HL-60/S4 (cell line): ENCODE measurements at regions not wholly inside any gene's neighbourhood (a gene's known extent, or its start where the extent isn't known, plus 50 kb on each side); places are given as distances from the start of the nearest gene placed in this dataset.

Experiments
- in situ Hi-C: fragments of 300-500 bp; cut with MboI; formaldehyde crosslinking; loops from 2 replicates; pipeline ENCODE4 v1.14.3; 2022; ENCODE audit warnings: low sequenced_read_pairs

DNA sequence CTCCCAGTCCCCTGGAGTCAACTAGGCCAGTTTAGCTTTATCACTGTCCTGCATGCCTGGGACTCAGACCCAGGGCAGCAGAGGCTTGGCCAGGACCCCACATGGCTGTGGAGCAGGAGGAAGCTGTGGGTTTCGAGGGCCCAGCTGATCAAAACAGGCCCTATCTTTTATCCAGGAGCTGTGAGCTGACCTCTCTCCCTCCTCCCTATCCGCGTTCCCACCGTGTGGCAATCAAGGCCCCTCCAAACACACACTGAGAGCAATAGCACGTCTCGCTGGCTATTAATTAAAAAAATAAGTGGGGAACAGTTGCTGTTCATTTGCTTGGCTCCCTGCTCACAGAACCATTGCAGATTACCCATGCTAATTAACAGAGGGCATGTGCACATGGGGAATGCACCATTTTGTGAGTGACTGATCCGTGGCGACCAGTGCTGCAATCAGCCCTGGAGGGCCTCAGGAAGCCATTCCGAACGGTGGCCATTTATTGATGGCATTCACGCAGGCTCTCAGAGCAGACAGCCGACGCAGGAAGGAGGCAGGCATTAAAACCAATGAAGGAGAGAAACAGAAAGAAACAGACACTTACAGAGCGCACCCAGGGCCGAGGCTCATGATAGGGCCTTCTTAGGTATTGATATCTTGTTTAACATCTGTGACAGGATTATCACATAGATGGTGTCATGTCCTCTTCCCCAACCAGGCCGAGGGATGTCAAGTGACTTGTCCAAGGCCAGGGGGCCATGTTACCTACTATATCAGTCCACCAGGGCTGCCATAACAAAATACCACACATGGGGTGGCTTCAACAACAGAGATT, 157.1 kb downstream of the KATNIP start:
- in situ Hi-C loops: no loop called here

DNA sequence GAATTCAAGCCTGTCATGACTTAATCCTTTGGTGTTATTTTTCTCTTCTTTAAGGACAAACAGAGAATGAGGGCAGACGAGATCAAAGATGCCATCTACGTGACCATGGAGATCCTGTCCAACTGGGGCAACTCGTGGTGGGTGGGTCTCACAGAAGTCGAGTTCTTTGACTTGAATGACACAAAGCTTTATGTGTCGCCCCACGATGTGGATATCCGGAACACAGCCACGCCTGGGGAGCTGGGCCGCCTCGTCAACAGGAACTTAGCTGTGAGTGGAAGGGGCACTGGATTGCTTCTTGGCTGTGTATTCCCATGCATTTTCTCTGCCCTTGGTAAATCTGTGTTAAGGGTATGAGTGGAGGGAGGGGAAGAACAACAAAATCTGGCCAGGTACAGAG, 158.7 kb downstream of the KATNIP start:
- in situ Hi-C loops: no loop called here

DNA sequence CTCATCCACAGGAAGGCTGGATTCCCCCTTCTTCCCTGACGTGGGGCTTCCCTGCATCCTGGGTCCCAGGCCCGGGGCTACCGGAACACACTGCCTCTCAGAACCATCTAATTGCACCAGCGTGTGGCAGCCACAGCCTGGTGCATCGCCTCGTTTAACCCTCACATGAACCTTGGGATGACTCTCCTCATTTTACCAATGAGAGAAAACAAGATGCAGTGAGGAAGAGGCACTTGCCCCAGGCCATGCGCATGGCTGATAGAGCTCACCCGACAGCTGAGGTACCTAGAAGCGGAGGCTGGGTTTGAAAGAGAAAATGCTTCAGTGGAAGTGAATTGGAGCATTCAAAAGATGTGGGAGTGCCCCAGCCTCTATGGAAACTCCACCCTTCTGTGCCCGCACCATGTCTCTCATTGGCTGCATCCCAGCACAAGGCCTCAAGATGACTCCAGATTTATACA, 162.3 kb downstream of the KATNIP start:
- in situ Hi-C loops: no loop called here

DNA sequence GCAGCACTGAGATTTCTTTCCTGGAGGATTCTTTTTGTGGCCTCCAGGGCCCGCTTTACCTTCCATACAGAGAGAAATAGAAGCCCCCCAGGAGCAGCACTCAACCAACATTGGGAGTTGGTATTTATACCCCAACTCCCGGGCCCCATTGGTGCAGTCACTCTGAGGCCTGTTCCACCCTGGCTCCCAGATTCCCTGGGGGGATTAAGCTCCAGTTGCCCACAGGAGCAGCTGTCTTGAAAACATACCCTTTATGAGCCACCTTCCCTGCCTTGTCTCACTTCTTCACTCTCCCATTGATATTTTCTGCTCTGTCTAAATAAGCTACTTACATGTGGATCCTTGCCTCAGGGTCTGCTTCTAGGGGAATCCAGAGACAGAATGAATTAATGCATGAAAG, 167.8 kb downstream of the KATNIP start:
- in situ Hi-C loops: no loop called here

DNA sequence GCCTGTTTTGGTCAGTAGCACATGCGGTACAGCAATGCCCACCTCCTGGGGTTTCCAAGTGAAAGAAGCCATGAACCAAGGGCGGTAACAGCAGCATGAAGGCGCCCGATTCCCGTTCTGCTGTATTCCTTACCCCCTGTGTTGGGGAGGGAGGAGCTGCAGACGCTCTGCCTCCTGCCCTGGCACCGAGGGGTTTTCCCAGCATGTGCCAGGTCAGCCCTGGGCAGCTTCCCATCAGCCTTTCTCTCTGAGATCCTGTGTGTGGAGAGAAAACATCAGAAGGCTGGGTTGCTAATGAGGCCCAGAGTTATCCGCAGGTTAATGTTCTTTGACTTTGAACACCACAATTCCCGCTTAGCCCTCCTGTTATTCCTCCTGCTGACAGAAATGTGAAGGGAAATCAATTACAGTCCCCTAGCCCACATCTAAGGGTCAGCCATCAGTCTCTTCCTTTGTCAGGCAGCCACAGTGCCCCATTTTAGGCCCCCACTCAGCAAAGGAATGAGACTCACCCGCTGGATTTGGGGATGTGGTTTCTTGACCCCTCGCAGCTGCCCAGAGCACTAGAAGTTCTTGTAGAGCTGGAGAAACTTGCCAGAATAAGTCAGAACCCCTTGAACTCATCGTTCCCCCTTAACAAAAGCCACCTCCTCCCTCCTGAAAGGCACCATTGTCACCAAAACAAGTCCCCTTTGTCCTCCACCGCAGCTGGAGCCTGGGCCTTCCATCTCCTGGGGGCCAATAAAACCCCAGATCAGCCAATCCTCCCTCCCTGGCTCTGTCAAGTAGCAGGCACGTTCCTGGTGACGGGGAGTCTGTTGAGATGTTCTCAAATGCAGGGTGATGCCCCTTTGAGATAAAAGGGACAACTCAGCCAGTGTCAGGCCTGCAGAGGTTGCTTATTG, 168.5 kb downstream of the KATNIP start:
- in situ Hi-C loops: no loop called here

DNA sequence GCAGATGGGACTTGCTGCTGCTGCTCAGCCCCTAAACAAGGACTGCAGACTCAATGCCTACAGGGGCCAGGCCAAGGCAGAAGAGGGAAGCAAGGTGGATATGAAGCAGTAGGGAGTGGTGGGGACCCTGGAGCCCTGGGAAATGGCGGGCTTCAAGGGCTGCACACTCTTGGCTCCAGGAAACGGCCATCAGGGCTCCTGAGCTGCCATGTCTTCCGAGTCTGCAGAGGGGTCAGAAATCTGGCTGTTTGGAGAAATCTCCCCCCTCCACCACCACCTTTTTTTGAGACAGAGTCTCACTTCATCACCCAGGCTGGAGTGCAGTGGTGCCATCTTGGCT, 169.1 kb downstream of the KATNIP start:
- in situ Hi-C loops: no loop called here

DNA sequence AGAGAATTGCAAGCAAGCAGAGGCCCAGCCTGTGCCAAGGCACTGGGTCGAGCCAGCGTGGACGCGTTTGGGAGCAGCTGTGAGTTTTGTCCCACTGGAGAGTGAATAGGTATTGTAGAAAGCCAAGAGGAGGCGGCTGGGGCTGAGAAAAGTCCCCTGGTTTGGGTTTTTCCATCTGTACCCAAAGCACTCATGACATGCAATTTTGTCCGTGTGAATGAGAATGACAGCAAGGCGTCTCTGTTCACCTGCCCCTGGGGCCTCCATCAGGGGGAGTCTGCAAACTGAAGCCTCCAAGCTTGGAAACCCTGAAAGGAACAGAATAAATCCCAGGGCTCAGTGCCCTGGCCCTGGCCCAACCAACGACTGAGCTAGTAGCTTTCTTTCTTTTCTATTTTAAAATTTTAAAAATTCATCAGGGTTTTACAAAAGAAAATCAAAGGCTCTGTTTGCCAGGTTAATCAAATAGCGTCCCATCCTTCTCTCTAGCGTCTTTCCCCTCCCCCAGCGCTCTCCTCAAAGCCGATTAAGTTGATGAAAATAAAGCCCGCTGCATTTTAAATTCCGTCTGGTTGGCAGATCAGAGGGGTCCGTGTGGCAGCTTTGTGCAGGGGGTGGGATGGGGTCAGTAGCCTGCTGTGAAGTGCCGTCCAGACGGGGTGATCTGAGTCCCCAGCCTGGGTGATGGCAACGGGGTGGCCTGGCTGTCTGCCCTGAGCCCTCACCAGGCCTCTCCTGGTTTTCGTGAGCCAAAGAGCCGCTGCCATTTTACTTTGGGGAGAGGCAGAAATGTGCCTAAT, 171.0 kb downstream of the KATNIP start:
- in situ Hi-C loops: no loop called here

DNA sequence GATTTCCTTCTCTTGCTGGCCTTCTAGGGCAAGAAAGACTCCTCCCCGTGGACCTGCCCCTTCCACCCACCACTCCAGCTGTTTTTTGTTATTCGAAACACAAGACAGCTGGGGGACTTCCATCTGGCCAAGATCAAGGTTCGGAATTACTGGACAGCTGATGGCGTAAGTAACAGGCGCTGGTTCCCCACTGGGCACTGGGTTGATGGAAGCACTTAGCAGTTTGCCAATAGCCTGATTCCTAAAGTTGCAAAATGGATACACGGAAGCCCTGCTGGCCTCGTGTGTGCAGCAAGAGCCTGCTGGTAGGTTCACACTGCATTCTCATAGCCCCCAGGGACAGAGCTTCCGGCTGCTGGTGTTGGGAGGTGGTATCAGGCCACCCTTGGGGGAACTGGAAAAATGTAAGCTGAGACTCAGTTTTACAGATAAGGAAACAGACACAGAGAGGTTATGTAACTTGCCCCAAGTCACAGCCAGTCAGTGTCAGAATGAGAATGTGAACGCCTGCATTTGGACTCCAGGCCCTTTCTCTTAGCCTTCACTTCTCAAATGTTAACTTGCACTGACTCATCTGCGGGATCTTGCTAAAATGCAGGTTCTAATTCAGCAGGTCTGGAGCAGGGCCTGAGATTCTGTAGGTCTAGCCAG, 171.7 kb downstream of the KATNIP start:
- in situ Hi-C loops: no loop called here

DNA sequence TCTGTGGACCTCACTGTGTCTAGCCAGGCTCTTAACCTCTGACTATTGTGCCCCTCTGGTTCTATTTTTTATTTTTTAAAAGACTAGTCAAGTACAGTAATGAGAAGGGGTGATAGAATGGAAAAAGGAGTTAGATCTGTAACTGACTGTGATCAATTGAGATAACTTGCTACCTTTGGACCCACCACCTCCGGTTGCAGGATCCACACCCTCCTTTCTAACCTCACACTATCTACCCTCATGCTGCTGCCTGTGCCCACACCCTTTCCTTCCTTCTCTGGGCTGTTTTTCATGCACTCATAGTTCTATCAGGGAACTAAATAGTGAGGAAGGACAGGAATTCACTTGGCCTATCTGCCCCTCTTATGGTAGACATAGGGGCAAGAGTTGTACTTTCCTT, 172.3 kb downstream of the KATNIP start:
- in situ Hi-C loops: no loop called here

DNA sequence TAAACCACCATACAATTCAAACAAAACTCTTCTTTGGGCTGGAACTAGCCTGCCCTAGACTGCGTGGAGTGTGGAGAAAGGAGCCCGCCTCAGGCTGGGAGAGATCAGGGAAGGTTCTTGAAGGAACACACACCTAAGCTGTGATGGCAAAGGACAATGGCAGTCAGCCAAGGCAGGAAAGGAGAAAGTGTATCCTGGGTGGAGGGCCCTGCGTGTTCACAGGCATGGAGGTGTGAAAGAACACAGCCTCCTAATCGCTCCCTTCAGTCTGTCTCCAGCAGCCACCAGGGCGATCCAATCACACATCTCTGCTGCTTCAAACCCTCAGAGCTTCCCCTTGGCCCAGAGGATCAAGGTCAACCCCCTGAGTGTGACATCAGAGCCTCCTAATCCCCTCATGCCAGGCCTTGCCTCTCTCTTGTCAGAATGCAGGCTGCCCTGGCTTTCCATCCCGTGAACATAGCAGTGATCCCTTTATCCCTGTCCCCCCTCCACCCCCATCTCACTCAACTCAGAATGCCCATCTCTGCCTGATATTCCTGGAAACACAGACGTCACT, 173.0 kb downstream of the KATNIP start:
- in situ Hi-C loops: no loop called here

DNA sequence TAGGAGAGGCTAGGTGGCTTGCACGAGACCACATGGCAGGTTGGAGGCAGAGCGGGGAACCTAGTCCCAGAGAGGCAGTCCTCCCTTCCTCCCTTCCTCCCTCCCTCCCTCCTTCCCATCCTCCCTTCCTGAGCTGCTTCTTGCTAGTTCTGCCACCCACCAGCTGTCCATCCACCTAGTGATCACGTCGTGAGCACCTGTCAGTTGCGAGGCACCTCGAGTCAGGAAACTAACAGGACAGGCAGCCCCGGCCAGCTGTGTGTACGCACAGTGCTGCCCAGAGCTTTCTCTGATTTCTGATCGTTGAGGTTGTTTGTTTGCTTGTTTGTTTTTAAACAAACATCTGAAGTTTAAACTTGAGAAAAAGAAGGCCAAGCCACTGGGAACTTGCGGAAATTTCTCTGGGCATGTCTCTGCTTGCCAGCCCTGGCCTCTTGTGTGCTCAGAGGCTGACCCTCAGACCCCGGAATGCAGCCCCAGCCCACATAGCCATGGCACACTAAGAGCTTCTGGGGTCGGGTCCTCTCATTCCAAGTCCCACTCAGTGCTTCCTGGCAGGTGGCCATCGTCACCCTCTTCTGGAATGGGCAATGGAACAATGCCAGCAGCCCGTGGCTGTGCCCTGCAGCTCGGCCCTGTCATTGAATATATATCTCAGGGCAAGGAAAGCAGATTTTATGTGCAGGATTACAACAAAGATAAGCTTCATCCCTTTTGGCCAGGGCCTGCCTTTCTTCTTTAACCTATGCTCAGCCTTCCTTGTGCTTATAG, 174.0 kb downstream of the KATNIP start:
- in situ Hi-C loops: no loop called here

DNA sequence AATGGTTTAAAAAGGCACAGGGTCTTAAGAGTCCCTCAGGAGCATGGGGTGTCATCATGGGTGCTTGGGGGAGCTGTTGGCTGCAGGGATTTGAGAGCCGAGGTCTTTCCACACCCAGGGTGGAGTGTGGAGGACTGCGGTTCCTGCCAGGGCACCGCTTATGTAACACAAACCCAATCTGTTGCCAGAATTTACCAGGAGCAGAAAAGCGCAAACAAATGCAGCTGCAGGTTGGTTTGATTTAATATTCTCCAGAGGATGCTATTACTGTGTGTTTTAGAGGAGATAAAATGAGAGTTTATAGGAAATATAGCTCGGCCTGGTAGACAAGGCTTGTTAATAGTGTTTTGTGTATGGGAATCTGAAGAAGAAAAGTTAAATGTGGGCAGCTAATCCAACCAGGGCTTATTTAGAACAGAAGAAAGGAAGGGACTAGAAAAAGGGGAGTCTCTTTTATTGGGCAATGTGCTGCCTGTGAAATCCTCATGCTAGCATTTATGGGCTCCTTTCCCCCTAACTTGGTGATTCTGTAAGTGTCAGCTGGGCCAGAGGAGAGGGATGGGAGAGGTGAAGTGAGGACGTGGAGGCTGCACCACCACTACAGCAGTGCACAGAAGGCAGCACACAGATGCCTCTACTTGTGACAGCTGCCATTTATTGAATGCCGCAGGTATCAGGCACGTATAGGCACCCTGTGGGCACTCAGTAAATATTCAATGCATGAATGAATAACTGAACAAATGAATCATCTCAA, 174.7 kb downstream of the KATNIP start:
- in situ Hi-C loops: no loop called here

DNA sequence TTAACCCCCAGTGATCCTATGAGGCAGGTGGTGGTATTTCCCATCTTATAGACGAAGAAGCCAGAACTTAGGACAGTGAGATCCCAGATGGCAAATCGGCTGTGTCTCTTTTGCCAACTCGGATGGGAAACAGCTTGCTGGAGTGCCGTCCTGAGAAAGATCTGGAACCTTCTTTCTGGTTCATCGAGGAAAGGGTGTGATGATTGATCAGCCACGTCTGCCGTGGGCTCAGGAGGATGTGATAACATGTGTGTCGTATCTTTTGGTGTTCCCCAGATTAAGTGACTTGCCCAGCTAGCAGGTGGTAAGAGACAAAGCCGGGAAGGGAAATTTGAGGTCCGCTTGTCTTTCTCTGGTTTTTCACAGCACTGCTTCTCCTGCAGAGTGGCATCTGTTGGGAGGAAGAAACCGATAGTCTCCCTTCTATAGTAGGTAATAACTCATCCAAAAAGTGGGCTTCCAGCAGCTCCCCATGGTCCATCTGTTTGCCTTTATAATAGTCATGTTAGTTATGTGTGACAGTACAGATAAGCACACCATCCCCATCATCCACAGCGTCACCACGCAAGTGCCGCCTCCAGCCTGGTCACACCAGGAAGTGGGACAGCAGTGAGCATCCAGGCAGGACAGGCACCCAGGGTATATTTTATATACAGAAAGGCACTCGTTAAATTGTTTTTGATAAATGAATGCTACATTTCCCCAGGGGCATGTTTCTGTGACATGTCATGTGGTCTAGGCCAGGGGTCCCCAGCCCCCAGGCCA, 175.5 kb downstream of the KATNIP start:
- in situ Hi-C loops: no loop called here

DNA sequence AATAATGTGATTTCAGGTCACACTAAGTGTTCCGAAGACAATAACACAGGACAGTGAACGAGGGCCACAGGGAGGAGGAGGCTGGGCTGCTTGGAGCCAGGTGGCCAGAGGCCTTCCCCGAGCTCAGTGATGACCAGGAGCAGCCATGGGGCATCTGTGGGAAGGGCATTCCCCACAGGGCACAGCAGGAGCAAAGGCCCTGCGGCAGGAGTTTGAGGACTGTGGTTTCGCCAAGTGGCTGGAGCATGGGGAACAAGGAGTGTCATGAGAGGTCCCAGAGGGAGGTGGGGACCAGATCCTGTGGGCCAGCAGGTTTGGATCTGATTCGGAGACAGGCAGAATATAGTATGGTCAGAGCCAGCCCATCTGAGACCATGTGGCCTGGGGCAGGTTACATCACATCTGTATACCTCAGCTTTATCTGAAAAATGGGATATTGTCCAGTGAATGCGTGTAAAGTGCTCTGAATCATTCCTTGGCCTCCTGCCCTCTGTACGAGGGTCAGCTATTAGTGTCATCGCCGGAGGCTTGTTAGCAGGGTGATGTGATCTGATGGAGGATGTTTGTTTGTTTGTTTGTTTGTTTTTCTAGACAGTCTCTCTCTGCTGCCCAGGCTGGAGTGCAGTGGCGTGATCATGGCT, 176.8 kb downstream of the KATNIP start:
- in situ Hi-C loops: no loop called here

DNA sequence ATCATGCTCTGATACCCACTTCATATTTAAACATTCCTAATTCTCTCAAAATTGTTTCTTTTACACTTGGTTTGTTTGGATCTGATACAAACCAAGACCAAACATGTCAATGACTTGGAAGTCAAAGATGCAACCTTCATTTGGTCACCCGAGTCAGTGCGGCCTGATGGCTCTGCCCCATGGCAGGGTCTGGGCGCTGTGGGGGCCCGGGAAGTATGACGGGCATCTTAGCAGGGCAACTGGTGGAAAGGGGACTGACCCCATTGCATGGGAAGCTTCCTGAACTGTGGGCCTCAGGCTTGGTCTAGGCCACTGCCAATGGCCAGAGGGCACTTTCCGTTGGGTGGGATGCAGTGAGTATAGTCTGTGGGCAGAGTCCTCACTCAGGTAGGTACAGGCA, 178.0 kb downstream of the KATNIP start:
- in situ Hi-C loops: no loop called here

DNA sequence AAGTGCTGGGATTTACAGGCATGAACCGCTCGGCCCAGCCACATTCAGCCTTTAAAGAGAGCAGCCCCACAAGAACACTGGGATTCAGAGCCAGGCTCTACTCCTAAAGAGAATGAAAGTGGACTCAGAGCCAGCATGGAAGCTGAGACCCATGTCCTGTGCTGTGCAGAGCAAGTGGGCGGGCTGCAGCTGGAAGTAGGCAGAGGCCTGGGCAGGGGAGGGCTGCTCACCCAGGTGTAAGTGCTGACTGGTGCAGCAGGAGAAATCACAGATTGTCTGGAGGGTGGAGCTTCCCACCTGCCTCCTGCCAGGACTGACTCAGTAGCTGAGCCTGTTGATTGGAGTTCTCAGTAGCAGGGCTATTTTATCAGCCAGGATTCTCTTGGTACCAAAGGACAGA, 178.7 kb downstream of the KATNIP start:
- in situ Hi-C loops: no loop called here

DNA sequence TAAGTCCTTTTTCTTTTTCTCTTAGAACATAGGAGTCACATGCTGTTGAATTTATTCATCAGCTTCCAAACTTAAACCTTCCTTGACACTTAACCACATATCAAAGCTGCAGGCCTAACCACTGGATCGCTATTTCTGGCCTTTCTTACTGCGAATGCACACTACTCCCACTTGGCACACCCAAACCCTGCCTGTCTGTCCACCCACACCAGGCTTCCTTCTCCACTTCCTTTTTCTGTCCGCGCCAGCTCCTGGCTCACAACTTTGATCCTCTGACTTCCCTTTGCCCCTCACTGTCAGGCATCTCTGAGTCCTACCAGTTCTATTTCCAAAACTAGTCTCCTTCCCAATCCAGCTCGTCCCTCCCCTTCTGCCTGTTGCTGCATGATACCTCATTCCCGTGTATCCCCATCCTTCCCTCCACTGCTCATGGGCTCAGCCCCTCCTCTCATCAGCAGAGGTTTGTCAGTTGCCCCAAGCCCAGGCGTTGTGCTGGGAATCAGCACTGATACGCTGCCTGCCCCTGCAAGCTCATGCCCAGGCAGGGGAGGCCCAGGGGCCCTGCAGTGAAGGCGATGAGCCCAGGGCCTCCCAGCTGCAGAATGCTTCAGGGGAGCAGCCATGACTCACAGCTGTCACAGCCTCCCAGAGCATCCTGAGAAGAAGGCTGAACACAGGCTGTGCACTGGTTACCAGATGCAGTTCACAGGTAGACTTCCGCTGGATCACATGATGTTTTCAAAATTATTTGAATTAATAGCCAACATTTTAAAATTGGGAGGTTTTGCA, 179.8 kb downstream of the KATNIP start:
- in situ Hi-C loops: no loop called here
